ENCODE measurements at regions not wholly inside any gene's neighbourhood (a gene's known extent, or its start where the extent isn't known, plus 50 kb on each side); places are given as distances from the start of the nearest gene placed in this dataset.
"Not testable (repeated sequence)": the region's sequence is repeated elsewhere in the genome, so short reads cannot be mapped to it uniquely, and the experiment has no call there.

DNA sequence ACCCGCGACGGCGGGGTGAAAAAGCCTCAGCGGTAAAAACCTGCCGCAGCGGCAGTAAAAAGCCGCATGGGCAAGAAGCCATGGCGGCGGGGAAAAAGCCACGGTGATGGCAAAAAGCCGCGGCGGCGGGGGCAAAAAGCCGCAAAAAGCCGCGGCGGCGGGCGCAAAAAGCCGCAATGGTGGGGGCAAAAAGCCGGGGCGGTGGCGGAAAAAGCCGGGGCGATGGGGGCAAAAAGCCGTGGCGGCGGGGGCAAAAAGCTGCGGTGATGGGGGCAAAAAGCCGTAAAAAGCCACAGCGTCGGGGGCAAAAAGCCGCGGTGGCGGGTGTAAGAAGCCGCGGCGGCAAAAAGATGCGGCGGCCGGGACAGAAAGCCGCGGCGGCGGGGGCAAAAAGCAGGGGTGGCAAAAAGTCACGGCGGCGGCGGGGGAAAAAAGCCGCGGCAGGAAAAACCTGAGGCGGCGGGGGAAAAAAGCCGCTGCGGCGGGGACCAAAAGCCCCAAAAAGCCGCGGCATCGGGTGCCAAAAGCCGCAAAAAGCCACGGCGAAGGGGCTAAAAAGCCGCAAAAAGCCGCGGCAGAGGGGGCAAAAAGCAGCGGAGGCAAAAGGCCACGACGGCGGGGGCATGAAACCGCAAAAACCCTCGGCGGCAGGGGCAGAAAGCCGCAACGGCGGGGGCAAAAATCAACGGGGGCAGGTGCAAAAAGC is 488.5 kb downstream of the ZNF33B start:
- Mint-ChIP-seq H3K27me3 (no peaks in the 10 kb centered on the region), H3K4me3 (no peak overlapping the region), H3K9me3 (ENCODE audit: insufficient read depth) (peaks cover 8% of the 10 kb centered on the region), H3K4me1 (no peaks in the 10 kb centered on the region), H3K27ac (no peak overlapping the region)
- no peaks in the 10 kb centered on the region for H3K79me2 ChIP-seq (ENCODE audit: control insufficient read depth, insufficient read depth, low read length)
- H3K9me3 ChIP-seq (ENCODE audit: control extremely low read depth in 1 of 3, control insufficient read depth in 2 of 3, insufficient read depth in 1 of 3, low read length in 2 of 3), result peaks cover 0 to 30% (median 3%) of the 10 kb centered on the region in 3 donors
- no peak for ATAC-seq (ENCODE audit: low read depth)
- no peak overlapping the region for H3K9ac ChIP-seq (ENCODE audit: low read length)
- H4K20me1 ChIP-seq (ENCODE audit: control insufficient read depth, insufficient read depth, low read length, poor library complexity, severe bottlenecking), result no peaks in the 10 kb centered on the region
- no peaks in the 10 kb centered on the region for H3K36me3 ChIP-seq (replicated peaks in 1 of 2; ENCODE audit: control extremely low read depth in 1 of 2, control insufficient read depth in 1 of 2, extremely low read depth in 1 of 2, insufficient read depth in 2 of 2, low read length in 1 of 2)
- ChIA-PET CTCF (no interaction called here), POLR2A (no interaction called here)
- no peak overlapping the region for H3K4me2 ChIP-seq (replicated peaks; ENCODE audit: low read depth, low read length, poor library complexity, severe bottlenecking)
- TF ChIP-seq EZH2 (IDR thresholded peaks at IDR 0.05; ENCODE audit: borderline replicate concordance, insufficient read depth, low read depth, low read length, poor library complexity, severe bottlenecking), result no peak
- TF ChIP-seq, protein P1, sequence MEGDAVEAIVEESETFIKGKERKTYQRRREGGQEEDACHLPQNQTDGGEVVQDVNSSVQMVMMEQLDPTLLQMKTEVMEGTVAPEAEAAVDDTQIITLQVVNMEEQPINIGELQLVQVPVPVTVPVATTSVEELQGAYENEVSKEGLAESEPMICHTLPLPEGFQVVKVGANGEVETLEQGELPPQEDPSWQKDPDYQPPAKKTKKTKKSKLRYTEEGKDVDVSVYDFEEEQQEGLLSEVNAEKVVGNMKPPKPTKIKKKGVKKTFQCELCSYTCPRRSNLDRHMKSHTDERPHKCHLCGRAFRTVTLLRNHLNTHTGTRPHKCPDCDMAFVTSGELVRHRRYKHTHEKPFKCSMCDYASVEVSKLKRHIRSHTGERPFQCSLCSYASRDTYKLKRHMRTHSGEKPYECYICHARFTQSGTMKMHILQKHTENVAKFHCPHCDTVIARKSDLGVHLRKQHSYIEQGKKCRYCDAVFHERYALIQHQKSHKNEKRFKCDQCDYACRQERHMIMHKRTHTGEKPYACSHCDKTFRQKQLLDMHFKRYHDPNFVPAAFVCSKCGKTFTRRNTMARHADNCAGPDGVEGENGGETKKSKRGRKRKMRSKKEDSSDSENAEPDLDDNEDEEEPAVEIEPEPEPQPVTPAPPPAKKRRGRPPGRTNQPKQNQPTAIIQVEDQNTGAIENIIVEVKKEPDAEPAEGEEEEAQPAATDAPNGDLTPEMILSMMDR (IDR thresholded peaks at IDR 0.05), result no peak
- no peak overlapping the region for H3K4me3 ChIP-seq (ENCODE audit: control extremely low read depth in 1 of 5, extremely low read depth in 1 of 5, insufficient read depth in 1 of 5, low read depth in 2 of 5, low read length in 4 of 5)
- 73% methylated on average over 78 of the region's 78 CpGs for WGBS (ENCODE audit: insufficient coverage)
- H3K27ac ChIP-seq (ENCODE audit: low read length in 2 of 2), result no peak overlapping the region
- no peak for DNase-seq
- intact Hi-C loops (cut with micrococcal nuclease), result no loop called here
- H2AFZ ChIP-seq (ENCODE audit: insufficient read depth, low read depth, low read length, poor library complexity, severe bottlenecking), result no peak overlapping the region
- no peaks in the 10 kb centered on the region for H3K4me1 ChIP-seq (ENCODE audit: control insufficient read depth in 2 of 2, insufficient read depth in 2 of 2, low read length in 2 of 2)
- no peaks in the 10 kb centered on the region for H3K27me3 ChIP-seq (replicated peaks in 1 of 4; ENCODE audit: control extremely low read depth in 1 of 4, control insufficient read depth in 3 of 4, insufficient read depth in 4 of 4, low read length in 3 of 4)

DNA sequence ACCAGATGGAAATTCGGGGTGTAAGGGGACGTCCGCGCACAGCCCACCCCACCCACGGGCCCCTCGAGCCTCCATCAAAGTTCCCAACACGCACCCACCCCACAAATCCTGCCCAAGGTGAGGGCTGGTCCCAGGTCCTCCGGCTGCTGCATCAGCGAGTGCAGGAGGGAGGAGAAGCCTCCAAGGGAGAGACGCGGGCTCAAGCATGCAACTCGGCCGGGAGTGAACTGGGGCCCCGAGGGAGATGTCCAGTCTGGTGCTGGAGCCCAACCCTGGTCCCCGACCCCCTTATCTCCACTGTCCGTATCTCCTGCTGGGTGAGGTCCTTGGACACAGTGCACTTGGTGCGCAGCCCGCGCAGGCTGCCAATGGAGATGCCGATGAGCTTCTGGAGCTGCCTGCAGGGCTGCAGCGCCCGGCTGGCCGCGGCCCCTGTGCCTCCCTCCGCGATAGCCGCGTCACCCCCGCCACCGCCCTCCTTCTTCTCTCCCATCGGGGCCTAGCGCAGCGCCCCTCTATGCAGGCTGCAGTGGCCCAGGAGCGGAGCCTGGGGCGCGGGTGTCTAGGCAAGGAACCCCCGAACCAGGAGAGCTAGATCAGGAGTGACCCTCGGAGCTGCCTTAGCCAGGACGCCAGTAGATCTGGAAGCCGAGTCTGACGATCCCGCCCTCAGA is 489.2 kb downstream of the ZNF33B start:
- Histone ChIP-seq H3K36me3 (replicated peaks in 1 of 2; ENCODE audit: control extremely low read depth in 1 of 2, control insufficient read depth in 1 of 2, extremely low read depth in 1 of 2, insufficient read depth in 2 of 2, low read length in 1 of 2) (no peaks in the 10 kb centered on the region), H3K9me3 (ENCODE audit: control extremely low read depth in 1 of 3, control insufficient read depth in 2 of 3, insufficient read depth in 1 of 3, low read length in 2 of 3) (peaks cover 0 to 30% (median 3%) of the 10 kb centered on the region in 3 donors), H3K4me1 (ENCODE audit: control insufficient read depth in 2 of 2, insufficient read depth in 2 of 2, low read length in 2 of 2) (no peaks in the 10 kb centered on the region), H3K79me2 (ENCODE audit: control insufficient read depth, insufficient read depth, low read length) (no peaks in the 10 kb centered on the region), H3K27ac (ENCODE audit: low read length in 2 of 2) (no peak overlapping the region), H4K20me1 (ENCODE audit: control insufficient read depth, insufficient read depth, low read length, poor library complexity, severe bottlenecking) (no peaks in the 10 kb centered on the region), H2AFZ (ENCODE audit: insufficient read depth, low read depth, low read length, poor library complexity, severe bottlenecking) (no peak overlapping the region), H3K27me3 (replicated peaks in 1 of 4; ENCODE audit: control extremely low read depth in 1 of 4, control insufficient read depth in 3 of 4, insufficient read depth in 4 of 4, low read length in 3 of 4) (no peaks in the 10 kb centered on the region), H3K4me3 (ENCODE audit: control extremely low read depth in 1 of 5, extremely low read depth in 1 of 5, insufficient read depth in 1 of 5, low read depth in 2 of 5, low read length in 4 of 5) (no peak overlapping the region), H3K9ac (ENCODE audit: low read length) (no peak overlapping the region), H3K4me2 (replicated peaks; ENCODE audit: low read depth, low read length, poor library complexity, severe bottlenecking) (no peak overlapping the region)
- H3K9me3 Mint-ChIP-seq (ENCODE audit: insufficient read depth), result peaks cover 5% of the 10 kb centered on the region
- ATAC-seq (ENCODE audit: low read depth) (no peak), DNase-seq (no peak)
- no peak overlapping the region for H3K27ac Mint-ChIP-seq
- no peaks in the 10 kb centered on the region for H3K27me3 Mint-ChIP-seq
- intact Hi-C loops (cut with micrococcal nuclease), result no loop called here
- no peaks in the 10 kb centered on the region for H3K4me1 Mint-ChIP-seq
- ChIA-PET CTCF (no interaction called here), POLR2A (no interaction called here)
- no peak overlapping the region for H3K4me3 Mint-ChIP-seq
- 78% methylated on average over 42 of the region's 42 CpGs for WGBS (ENCODE audit: insufficient coverage)
- TF ChIP-seq, protein P1 (IDR thresholded peaks at IDR 0.05), result no peak
- no peak for TF ChIP-seq EZH2 (IDR thresholded peaks at IDR 0.05; ENCODE audit: borderline replicate concordance, insufficient read depth, low read depth, low read length, poor library complexity, severe bottlenecking)

DNA sequence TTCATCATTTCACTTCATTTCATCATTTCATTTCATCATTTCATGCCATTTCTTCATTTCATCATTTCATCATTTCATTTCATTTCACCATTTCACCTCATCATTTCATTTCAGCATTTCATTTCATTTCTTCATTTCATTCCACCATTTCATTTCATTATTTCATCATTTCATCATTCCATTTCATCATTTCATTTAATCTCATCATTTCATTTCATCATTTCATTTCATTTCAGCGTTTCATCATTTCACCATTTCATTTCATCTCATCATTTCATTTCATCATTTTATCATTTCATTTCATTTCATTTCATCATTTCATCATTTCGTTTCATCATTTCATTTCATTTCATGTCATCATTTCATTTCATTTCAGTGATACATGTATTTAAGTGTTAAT is 492.2 kb downstream of the ZNF33B start:
- H3K27me3 Mint-ChIP-seq; DNase-seq; H3K27me3 ChIP-seq (replicated peaks in 1 of 4; ENCODE audit: control extremely low read depth in 1 of 4, control insufficient read depth in 3 of 4, insufficient read depth in 4 of 4, low read length in 3 of 4); H3K4me1 ChIP-seq (ENCODE audit: control insufficient read depth in 2 of 2, insufficient read depth in 2 of 2, low read length in 2 of 2); H3K79me2 ChIP-seq (ENCODE audit: control insufficient read depth, insufficient read depth, low read length); H3K27ac ChIP-seq (ENCODE audit: low read length in 2 of 2); H3K36me3 ChIP-seq (replicated peaks in 1 of 2; ENCODE audit: control extremely low read depth in 1 of 2, control insufficient read depth in 1 of 2, extremely low read depth in 1 of 2, insufficient read depth in 2 of 2, low read length in 1 of 2); POLR2A ChIA-PET; H2AFZ ChIP-seq (ENCODE audit: insufficient read depth, low read depth, low read length, poor library complexity, severe bottlenecking); H3K4me3 Mint-ChIP-seq; CTCF ChIA-PET; H3K4me2 ChIP-seq (replicated peaks; ENCODE audit: low read depth, low read length, poor library complexity, severe bottlenecking); ATAC-seq (ENCODE audit: low read depth); H3K4me1 Mint-ChIP-seq; intact Hi-C loops (cut with micrococcal nuclease); H3K9me3 Mint-ChIP-seq (ENCODE audit: insufficient read depth); H3K9ac ChIP-seq (ENCODE audit: low read length); H3K27ac Mint-ChIP-seq; H4K20me1 ChIP-seq (ENCODE audit: control insufficient read depth, insufficient read depth, low read length, poor library complexity, severe bottlenecking); H3K4me3 ChIP-seq (ENCODE audit: control extremely low read depth in 1 of 5, extremely low read depth in 1 of 5, insufficient read depth in 1 of 5, low read depth in 2 of 5, low read length in 4 of 5): not testable (repeated sequence)
- no CpG with 5 or more reads among the region's 2 CpGs for WGBS (ENCODE audit: insufficient coverage)
- peaks cover 0 to 30% (median 3%) of the 10 kb centered on the region in 3 donors for H3K9me3 ChIP-seq (ENCODE audit: control extremely low read depth in 1 of 3, control insufficient read depth in 2 of 3, insufficient read depth in 1 of 3, low read length in 2 of 3)

All from B cell (primary cell).